DND-41 (cell line): ENCODE measurements at regions not wholly inside any gene's neighbourhood (a gene's known extent, or its start where the extent isn't known, plus 50 kb on each side); places are given as distances from the start of the nearest gene placed in this dataset.

Source experiments
- EZH2 ChIP-seq: IDR thresholded peaks from 3 replicates; pipeline ENCODE4 v1.6.1; 2012; ENCODE audit warnings: borderline replicate concordance, low read depth, mild to moderate bottlenecking, moderate library complexity, low read length, inconsistent platforms; ENCODE audit not compliant: severe bottlenecking
- TF ChIP-seq, protein P1 (sequence below): IDR thresholded peaks from 2 replicates; pipeline ENCODE4 v1.5.1; 2012; ENCODE audit warnings: borderline replicate concordance, low read length, moderate library complexity, mild to moderate bottlenecking; ENCODE audit not compliant: poor library complexity, severe bottlenecking; ENCODE audit errors: extremely low read depth

DNA sequence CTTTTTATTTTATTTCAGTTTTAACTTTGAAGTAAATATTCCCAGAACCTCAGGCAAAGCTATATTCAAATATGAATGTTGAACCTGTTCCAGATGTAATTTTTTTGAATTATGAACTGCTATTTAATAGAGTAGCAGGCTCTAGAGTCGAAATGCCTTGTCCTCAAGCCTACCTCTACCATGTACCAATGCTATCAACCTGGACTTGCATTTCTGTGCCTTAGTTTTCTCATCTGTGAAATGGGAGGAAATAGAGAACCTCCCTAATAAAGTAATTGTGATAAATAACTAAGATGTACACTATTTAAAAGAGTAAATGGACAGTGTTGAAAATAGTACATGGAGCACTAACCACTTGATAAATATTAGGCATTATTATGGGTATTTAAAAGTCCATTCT lies 551.6 kb upstream of the JARID2 start:
- TF ChIP-seq, protein P1, sequence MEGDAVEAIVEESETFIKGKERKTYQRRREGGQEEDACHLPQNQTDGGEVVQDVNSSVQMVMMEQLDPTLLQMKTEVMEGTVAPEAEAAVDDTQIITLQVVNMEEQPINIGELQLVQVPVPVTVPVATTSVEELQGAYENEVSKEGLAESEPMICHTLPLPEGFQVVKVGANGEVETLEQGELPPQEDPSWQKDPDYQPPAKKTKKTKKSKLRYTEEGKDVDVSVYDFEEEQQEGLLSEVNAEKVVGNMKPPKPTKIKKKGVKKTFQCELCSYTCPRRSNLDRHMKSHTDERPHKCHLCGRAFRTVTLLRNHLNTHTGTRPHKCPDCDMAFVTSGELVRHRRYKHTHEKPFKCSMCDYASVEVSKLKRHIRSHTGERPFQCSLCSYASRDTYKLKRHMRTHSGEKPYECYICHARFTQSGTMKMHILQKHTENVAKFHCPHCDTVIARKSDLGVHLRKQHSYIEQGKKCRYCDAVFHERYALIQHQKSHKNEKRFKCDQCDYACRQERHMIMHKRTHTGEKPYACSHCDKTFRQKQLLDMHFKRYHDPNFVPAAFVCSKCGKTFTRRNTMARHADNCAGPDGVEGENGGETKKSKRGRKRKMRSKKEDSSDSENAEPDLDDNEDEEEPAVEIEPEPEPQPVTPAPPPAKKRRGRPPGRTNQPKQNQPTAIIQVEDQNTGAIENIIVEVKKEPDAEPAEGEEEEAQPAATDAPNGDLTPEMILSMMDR, result no peak
- TF ChIP-seq EZH2, result no peak
